HCEC 1CT (cell line): ENCODE measurements at regions not wholly inside any gene's neighbourhood (a gene's known extent, or its start where the extent isn't known, plus 50 kb on each side); places are given as distances from the start of the nearest gene placed in this dataset.

ENCODE experiments used
- DNase-seq: peaks from one replicate; pipeline ENCODE4 v3.0.0-alpha.2; 2017

GRCh38 chr3:102123590-102124190 lies 274.4 kb downstream of the NFKBIZ start:
- no peak for DNase-seq

- peak; percentile 73 for DNase-seq
These were observed 275.0 kb downstream of the NFKBIZ start for GRCh38 chr3:102124282-102124681.

DNA sequence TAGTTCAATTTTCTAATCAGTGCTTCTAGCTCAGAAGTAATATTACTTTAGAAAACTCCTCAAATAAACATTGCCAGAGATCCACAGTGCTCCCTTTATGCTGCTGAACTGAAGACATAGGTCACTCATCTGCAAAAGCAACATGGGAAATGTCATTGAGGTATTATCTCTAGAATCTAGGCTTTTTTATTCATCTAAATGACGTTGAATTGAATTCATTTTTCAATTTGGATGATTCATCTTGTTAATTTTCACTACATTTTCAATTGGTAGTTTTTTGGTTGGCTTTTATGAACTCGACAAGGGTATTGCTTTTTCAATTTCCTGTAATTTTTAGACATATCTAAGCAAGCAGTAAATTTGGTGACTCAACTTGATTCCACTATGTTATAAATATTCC lies 275.4 kb downstream of the NFKBIZ start:
- DNase-seq, result no peak

DNA sequence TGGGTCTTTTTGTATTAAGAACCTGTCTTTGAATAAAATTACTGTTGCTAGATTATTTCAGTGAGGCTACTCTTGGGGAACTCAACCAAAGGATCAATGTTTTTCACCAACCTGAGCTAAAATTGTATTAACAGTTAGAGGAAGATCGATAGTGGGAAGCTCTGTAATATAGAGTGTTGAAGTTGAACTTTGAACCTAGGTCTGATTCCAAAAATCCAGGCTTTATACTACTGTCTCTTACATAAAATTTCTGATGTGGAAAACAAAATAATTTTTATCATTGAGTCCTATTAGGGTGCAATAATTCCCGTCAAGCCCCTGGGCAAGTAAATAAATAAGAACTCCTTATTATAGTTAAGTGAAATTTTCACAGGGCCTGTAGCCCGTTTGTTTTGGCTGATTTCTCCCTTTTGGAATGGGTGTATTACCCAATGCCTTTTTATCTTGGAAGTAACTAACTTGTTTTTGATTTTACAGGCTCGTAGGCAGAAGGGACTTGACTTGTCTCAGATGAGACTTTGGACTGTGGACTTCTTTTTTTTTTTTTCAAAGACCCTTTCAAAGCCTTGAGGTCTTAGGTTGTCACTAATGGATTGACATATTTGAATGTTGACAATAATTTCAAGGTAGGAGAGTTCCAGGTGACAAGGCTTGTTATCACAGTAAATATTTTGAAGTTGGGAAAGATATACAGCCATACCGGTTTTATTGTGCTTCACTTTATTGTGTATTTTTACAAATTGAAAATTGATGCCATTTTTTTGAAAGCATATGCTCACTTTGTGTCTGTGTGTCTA lies 276.1 kb downstream of the NFKBIZ start:
- DNase-seq, result no peak

GRCh38 chr3:102125994-102126368 lies 276.7 kb downstream of the NFKBIZ start:
- no peak for DNase-seq

GRCh38 chr3:102129760-102130608 lies 280.7 kb downstream of the NFKBIZ start:
- DNase-seq, result peak; percentile 81

DNA sequence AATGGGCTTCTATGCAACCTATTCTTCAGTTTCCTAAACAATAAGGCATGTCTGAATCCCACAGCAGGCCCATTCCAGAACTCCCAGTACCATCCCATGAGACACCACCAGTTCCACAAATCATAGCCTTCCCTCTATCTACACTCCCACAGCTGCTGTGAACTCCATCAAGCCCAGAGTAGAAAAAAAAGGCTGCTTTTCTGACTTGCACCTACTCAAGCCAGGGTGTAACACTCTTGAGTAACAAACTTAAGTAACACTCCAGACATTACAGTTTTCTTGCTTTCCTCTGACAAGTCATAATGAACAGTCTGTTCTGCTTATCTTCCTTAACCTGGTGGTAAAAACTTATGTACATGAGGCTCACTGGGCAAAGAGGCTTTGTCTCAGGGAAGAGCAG lies 283.1 kb downstream of the NFKBIZ start:
- no peak for DNase-seq

DNA sequence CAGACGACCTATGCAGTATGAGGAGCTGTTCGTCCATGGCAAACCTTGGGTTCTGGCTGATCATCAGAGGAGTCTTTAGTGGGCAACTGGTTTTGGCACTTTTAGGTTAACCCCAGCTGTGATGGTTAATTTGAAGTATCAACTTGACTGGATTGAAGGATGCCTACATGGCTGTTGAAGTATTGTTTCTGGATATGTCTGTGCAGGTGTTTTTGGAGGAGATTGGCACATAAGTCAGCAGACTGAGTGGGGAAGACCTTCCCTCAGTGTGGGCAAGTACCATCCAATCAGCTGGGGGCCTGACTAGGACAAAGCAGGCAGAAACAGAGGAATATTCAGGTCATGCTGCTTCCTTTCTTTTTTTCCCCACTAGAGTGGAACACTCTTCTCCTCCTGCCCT lies 284.1 kb downstream of the NFKBIZ start:
- no peak for DNase-seq

DNA sequence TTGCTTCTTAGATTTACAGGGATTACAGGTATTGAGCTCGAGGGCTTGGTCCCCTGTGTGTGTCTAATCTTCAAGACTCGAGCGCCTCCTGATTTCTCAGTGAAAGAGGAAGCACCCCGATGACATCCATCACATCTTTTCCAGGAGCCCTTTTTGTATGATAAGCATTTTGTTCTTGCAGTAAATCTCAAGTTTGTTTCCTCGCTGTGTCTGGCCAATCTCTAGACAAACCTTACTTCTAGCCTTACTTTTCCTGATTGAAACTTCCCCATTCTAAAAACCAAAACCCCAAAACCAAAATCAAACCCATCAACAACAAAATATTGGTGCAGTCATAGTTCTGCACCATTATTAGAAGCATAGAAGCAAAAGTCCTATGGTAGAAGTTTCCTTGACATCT lies 286.0 kb downstream of the NFKBIZ start:
- no peak for DNase-seq

DNA sequence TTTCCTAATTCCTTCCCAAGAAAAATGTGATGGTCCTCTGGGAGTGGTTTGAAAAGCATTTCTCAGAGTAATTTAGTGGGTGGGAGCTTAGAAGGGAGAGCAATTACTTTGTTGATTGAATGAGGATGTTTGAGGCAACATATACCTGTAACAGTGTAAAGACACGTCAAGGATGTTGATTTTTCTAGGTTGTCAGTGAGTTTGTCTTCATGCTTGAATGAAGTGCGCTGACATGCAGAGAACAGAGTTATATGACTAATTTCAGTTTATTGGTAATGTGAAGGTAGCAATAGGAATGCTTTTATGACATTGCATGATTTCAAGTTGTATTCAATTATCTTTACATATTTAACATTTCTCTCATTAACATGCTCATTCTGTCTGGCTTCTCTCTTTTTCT lies 286.9 kb downstream of the NFKBIZ start:
- no peak for DNase-seq

DNA sequence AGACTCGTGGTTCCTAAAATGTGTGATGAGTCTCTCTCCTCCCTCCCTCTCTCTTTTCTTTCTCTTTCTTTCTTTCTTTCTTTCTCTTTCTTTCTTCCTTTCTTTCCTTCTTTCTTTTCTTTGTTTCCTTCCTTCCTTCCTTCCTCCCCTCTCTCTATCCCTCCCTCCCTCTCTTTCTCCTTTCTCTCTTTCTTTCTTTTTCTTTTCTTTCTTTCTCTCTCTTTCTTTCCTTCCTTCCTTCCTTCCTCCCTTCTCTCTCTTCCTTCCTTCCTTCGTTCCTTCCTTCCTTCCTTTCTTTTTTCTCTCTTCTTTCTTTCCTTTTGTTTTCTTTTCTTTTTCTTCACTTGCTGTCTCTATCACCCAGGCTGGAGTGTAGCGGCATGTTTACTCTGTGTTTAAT lies 290.8 kb downstream of the NFKBIZ start:
- DNase-seq, result no peak

DNA sequence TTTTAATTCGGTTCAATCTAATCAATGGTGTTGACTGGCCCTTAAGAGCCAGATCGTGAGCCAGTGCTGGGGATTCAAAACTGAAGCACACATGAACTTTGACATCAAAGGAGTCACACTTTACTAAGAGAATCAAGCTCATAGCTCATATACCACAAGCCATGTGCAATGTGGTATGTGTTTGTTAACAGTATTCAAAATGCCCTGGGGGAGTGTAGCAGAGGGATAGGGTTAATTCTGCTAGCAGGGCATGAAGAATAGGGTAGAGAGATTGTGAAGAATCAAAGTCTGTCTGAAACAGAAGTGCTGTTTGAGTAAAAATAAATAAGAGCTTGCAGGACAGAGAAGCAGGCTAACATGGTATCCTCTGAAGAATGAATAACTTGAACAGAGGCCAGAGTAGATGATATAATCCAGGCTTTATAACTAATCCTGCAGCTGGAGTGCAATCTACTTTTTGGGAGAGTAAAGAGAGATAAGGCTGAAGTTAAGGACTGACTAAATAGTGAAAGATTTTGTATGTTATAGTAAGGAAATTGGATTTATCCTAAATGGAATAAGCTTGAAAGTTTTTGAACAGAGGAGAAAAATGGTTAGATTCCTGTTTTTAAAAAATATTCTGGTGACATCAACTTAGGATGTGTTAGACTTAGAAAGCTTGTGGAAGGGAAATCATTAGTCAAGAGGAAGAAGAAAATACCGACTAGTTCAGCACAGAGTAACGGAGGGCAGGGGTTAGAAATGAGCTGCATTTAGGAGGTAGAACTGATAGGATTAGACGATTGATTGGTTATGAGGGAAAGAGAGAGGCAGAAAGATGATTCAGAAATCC lies 292.0 kb downstream of the NFKBIZ start:
- peak; percentile 45 for DNase-seq

DNA sequence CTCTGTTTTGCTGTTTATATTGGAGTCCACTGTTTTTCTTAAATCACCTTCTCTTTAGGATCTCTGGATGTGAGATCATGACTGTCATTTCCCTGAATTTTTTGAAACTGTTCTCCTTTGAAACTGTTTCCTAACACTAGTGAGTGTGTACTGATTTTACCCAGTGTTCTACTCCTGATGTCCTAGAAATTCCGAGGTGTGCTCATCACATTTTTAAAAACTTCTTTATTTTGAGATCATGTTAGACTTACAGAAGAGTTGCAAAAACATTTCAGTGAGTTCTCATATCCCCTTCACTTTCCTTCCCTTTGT lies 292.6 kb downstream of the NFKBIZ start:
- DNase-seq, result no peak

- no peak for DNase-seq
These were observed 292.3 kb upstream of the ZPLD1 start for GRCh38 chr3:102142379-102143060.

- no peak for DNase-seq
These were observed 291.3 kb upstream of the ZPLD1 start for GRCh38 chr3:102143536-102143935.

- DNase-seq, result no peak
These were observed 290.8 kb upstream of the ZPLD1 start for GRCh38 chr3:102144063-102144462.

DNA sequence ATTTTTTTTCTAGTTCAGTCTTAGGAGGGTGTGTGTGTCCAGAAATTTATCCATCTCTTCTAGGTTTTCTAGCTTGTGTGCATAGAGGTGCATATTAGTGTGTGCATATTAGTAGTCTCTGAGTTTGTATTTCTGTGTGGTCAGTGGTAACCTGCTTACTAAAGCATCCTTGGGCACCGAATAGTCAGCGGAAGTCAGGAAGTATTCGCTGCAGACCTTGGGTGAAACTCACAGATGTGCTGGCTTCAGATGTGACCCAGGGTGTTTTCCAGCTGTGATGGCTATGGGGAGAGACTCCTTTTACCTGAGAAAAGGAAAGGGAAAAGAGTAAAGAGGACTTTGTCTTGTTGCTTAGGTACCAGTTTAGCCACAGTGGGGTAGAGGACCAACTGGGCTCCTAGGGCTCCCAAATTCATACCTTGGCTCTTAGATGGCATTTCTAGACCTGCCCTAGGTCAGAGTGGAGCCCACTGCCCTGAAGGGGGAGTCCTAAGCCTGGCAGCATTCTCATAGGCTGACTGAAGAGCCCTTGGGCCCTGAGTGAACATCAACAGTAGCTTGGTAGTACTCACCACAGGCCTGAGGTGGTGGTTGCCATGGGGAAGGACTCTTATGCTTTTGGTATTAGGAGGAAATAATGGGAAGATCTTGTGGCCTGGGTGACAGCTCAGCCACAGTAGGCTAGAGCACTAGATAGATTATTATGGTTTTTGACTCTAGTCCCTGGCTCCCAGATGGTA lies 286.0 kb upstream of the ZPLD1 start:
- no peak for DNase-seq

DNA sequence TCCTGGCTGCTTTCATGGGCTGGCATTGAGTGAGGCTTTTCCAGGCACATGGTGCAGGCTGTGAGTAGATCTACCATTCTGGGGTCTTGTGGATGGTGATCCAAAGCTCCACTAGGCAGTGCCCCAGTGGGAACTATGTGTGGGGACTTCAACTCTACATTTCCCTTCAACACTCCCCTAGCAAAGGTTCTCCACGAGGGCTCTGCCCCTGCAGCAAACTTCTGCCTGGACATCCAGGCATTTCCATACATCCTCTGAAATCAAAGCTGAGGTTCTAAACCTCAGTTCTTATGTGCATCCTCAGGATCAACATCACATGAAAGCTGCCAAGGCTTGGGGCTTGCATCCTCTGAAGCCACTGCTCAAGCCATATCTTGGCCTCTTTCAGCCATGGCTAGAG lies 282.9 kb upstream of the ZPLD1 start:
- no peak for DNase-seq

- peak; percentile 90 for DNase-seq
These were observed 278.4 kb upstream of the ZPLD1 start for GRCh38 chr3:102156426-102156825.

GRCh38 chr3:102158080-102158740 lies 276.6 kb upstream of the ZPLD1 start:
- peak; percentile 69 for DNase-seq

GRCh38 chr3:102159810-102160451 lies 274.9 kb upstream of the ZPLD1 start:
- DNase-seq, result no peak
